ACC112 (cell line): ENCODE measurements at regions not wholly inside any gene's neighbourhood (a gene's known extent, or its start where the extent isn't known, plus 50 kb on each side); places are given as distances from the start of the nearest gene placed in this dataset.

Experiments
- H2AFZ ChIP-seq: fragments of 200-600 bp; sonication (generic); one replicate; pipeline ENCODE4 v1.6.0; 2017; ENCODE audit warnings: antibody characterized with exemption, low read length; ENCODE audit not compliant: unreplicated experiment
- H3K27ac ChIP-seq: fragments of 200-600 bp; sonication (generic); 2 replicates; pipeline ENCODE4 v1.5.1; 2014; ENCODE audit warnings: low read depth, mild to moderate bottlenecking, antibody characterized with exemption, low read length, moderate library complexity
- H3K27me3 ChIP-seq: fragments of 200-600 bp; sonication (generic); 2 replicates; pipeline ENCODE4 v1.6.1; 2014; ENCODE audit warnings: mild to moderate bottlenecking, antibody characterized with exemption, low read length, moderate library complexity, mixed read lengths; ENCODE audit not compliant: insufficient read depth
- H3K36me3 ChIP-seq: fragments of 200-600 bp; sonication (generic); 2 replicates; pipeline ENCODE4 v1.6.1; 2016; ENCODE audit warnings: mild to moderate bottlenecking, antibody characterized with exemption, low read length, moderate library complexity, mixed read lengths; ENCODE audit not compliant: insufficient read depth
- H3K4me1 ChIP-seq: fragments of 200-600 bp; sonication (generic); one replicate; pipeline ENCODE4 v1.6.1; 2016; ENCODE audit warnings: low read length, mixed read lengths; ENCODE audit not compliant: insufficient read depth, unreplicated experiment, control insufficient read depth
- H3K4me3 ChIP-seq: fragments of 200-600 bp; sonication (generic); 2 replicates; pipeline ENCODE4 v1.5.1; 2014; ENCODE audit warnings: mild to moderate bottlenecking, low read depth, low read length
- H3K79me2 ChIP-seq: fragments of 200-600 bp; sonication (generic); one replicate; pipeline ENCODE4 v1.6.0; 2016; ENCODE audit warnings: low read length; ENCODE audit not compliant: control insufficient read depth, unreplicated experiment, insufficient read depth

GRCh38 chr22:48391171-48391711, 1436.4 kb downstream of the BRD1 start:
- H2AFZ ChIP-seq: no peak overlapping the region
- no peak overlapping the region for H3K27ac ChIP-seq
- H3K4me1 ChIP-seq: no peaks in the 10 kb centered on the region
- no peaks in the 10 kb centered on the region for H3K27me3 ChIP-seq
- no peak overlapping the region for H3K4me3 ChIP-seq
- H3K36me3 ChIP-seq: no peaks in the 10 kb centered on the region
- no peaks in the 10 kb centered on the region for H3K79me2 ChIP-seq

GRCh38 chr22:48389916-48390315, 1437.8 kb downstream of the BRD1 start:
- Histone ChIP-seq H3K4me3 (no peak overlapping the region), H3K27ac (no peak overlapping the region), H3K79me2 (no peaks in the 10 kb centered on the region)

GRCh38 chr22:48382197-48382596, 1445.5 kb downstream of the BRD1 start:
- no peak overlapping the region for H2AFZ ChIP-seq
- H3K79me2 ChIP-seq: no peaks in the 10 kb centered on the region
- H3K4me1 ChIP-seq: no peaks in the 10 kb centered on the region
- no peaks in the 10 kb centered on the region for H3K27me3 ChIP-seq
- H3K36me3 ChIP-seq: no peaks in the 10 kb centered on the region
- no peak overlapping the region for H3K27ac ChIP-seq
- H3K4me3 ChIP-seq: no peak overlapping the region

More at GRCh38 chr22:48389916-48390315, 1437.8 kb downstream of the BRD1 start:
- no peaks in the 10 kb centered on the region for H3K27me3 ChIP-seq
- no peaks in the 10 kb centered on the region for H3K36me3 ChIP-seq
- no peak overlapping the region for H2AFZ ChIP-seq
- no peaks in the 10 kb centered on the region for H3K4me1 ChIP-seq

DNA sequence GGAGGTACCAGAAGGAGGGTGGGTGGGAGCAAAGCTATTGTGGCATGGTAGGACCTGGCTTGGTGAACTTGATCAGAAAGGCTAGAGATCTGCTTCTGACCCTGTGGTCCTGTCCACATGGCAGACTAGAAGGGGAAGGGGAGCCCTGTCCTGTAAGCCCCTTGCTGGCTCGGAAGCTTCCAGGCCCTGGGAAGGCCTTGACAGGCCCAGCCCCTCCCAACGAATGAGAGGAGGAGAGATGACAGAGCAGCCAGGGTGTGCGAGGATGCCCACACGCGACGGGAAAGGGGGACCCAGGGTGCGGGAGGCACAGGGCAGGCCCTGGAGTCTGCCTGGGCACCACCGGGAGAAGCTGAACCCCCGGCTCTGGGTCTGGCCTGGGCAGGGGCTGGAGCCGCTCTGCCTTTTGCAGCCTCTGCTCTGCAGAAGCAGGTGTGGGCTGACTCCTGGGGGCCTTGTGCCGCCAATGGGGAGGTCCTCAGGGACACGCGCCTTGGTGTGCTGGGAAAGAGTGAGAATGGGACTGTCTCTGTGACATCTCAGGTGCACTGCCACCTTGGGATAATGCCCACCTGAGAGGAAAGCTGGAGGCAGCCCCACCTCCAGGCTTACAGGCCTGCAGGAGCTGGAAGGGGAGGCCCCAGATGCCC, 1447.5 kb downstream of the BRD1 start:
- Histone ChIP-seq H3K4me3 (no peak overlapping the region), H3K4me1 (no peaks in the 10 kb centered on the region), H3K27ac (no peak overlapping the region), H3K27me3 (no peaks in the 10 kb centered on the region), H3K36me3 (no peaks in the 10 kb centered on the region), H2AFZ (no peak overlapping the region), H3K79me2 (no peaks in the 10 kb centered on the region)

DNA sequence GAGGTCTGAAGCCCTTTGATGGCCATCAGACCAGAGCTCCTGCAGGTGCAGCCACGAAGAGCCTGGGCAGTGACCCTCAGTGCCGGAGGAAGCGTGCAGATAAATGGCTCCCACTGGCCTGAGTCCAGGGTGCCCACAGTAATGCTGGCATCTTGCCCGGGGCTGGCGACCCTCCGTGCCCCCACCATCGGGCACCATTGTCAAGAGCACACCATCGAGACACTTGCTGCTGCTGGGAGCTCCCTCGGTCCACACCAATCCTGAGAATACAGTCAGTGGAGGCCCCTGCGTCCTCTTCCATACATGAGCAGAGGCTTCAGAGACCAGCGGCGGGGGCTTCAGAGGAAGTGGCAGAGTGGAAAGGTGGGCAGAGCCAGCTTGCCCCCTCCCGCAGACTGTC, 1448.3 kb downstream of the BRD1 start:
- no peak overlapping the region for H3K27ac ChIP-seq
- no peaks in the 10 kb centered on the region for H3K27me3 ChIP-seq
- H3K4me3 ChIP-seq: no peak overlapping the region
- H3K79me2 ChIP-seq: no peaks in the 10 kb centered on the region
- no peaks in the 10 kb centered on the region for H3K4me1 ChIP-seq
- no peaks in the 10 kb centered on the region for H3K36me3 ChIP-seq
- H2AFZ ChIP-seq: no peak overlapping the region

- no peaks in the 10 kb centered on the region for H3K36me3 ChIP-seq
- H3K27ac ChIP-seq: no peak overlapping the region
- no peaks in the 10 kb centered on the region for H3K27me3 ChIP-seq
- H3K79me2 ChIP-seq: no peaks in the 10 kb centered on the region
- H2AFZ ChIP-seq: no peak overlapping the region
- no peaks in the 10 kb centered on the region for H3K4me1 ChIP-seq
- H3K4me3 ChIP-seq: no peak overlapping the region
Observed at GRCh38 chr22:48378673-48379072, 1449.0 kb downstream of the BRD1 start.

DNA sequence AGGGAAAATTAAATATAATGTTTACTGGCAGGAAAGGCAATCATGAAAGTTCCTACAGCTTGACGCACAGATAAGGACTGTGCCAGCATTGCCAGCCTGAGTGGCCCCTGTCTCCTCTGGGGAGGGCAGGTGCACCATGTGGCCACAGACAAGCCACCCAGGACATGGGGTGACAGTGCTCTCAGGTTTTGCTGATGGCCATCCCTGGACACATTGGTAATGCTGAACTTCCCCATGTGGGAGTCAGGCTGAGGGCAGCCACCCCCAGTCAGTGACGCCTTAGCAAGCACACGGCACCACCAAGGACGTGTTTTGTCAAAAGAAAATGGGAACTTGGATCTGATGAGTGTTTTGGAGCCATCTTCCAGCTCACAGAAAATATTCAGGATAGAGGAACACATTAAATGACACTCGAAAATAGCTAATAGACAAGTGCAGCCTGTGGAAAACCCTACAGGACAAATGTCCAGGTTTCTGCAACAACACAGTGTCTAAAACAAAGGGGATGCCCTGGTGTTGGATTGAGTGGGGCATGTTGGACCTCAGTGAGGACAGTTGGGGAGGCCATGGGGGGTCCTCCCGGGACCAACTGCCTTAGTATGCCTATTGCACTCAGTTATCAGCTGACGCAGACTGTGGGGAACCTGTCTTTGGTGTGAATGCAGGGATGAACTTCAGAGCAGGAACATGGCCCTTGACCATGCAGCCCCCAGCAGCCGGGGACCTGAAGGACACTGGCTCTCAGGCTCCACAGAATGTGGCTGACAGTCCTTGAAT, 1450.5 kb downstream of the BRD1 start:
- Histone ChIP-seq H3K4me3 (no peak overlapping the region), H3K36me3 (no peaks in the 10 kb centered on the region), H3K27ac (no peak overlapping the region), H2AFZ (no peak overlapping the region), H3K79me2 (no peaks in the 10 kb centered on the region), H3K4me1 (no peaks in the 10 kb centered on the region), H3K27me3 (no peaks in the 10 kb centered on the region)

DNA sequence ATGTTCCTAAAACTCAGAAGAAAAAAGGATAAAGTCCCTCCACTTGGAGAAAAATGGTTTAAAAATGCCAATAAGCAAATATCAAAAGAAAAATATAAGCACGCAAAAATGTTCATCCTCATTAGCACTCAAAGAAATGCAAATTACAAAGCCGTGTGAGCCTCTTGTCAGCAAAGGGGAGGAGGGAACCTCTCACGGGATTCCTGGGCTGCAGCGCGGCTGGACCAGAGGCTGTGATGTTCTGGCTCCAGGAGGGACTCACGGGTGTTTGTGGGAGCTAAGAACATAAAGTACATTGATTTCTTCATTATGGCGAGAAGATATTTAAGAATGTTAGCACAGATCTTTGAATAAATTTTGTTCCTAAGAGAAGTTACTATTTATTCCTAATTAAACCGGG, 1451.2 kb downstream of the BRD1 start:
- H3K36me3 ChIP-seq: no peaks in the 10 kb centered on the region
- H3K27ac ChIP-seq: no peak overlapping the region
- no peaks in the 10 kb centered on the region for H3K4me1 ChIP-seq
- no peaks in the 10 kb centered on the region for H3K27me3 ChIP-seq
- no peaks in the 10 kb centered on the region for H3K79me2 ChIP-seq
- no peak overlapping the region for H3K4me3 ChIP-seq
- H2AFZ ChIP-seq: no peak overlapping the region

DNA sequence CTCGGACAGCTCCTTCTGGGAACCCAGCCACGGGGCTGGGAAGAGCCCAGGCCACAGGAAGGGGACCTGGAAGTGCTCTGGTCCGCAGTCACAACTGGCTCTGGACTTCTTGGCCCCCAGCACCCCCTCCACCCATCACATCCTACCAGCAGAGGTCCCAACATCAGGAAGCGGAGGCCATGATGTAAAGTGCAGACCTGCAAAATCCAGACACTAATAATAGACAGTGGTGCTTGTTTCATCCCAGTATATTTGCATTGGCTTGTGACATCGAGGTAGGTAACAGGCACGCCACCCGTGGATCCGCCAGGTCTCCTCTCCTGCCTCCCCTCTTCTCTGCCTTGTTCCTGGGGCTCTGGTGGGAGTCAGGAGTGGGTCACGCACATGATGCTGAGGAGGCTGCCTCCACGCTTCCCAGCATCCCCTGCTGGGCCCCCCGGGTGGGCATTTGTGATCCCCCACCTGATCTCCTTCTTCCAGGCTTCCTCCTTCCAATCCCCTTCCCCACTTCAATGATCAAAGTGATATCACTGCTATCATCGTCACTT, 1454.0 kb downstream of the BRD1 start:
- H3K27ac ChIP-seq: no peak overlapping the region
- H2AFZ ChIP-seq: no peak overlapping the region
- H3K4me1 ChIP-seq: no peaks in the 10 kb centered on the region
- H3K27me3 ChIP-seq: no peaks in the 10 kb centered on the region
- H3K4me3 ChIP-seq: no peak overlapping the region
- H3K79me2 ChIP-seq: no peaks in the 10 kb centered on the region
- H3K36me3 ChIP-seq: no peaks in the 10 kb centered on the region

DNA sequence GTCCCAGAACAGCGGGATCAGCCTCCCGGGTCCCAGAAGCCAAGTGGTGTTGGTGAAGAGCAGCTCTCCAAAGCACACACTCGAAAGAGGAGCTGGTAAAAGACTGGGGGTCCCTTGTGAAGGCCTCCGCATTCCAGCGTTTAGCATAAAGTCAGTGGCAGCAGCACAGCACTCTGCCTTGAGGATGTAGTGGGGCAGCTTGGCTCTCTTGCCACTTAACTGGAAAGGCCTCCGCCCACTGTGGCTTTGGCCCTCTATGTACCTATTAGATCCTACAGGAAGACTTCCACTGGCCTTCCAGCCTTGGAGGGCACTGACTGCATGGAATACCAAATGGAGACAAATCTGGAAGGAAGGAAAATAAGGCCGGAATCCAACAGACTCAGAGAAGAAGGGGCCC, 1455.3 kb downstream of the BRD1 start:
- no peak overlapping the region for H3K27ac ChIP-seq
- H3K36me3 ChIP-seq: no peaks in the 10 kb centered on the region
- H2AFZ ChIP-seq: no peak overlapping the region
- no peaks in the 10 kb centered on the region for H3K27me3 ChIP-seq
- no peaks in the 10 kb centered on the region for H3K79me2 ChIP-seq
- H3K4me1 ChIP-seq: no peaks in the 10 kb centered on the region
- H3K4me3 ChIP-seq: no peak overlapping the region

DNA sequence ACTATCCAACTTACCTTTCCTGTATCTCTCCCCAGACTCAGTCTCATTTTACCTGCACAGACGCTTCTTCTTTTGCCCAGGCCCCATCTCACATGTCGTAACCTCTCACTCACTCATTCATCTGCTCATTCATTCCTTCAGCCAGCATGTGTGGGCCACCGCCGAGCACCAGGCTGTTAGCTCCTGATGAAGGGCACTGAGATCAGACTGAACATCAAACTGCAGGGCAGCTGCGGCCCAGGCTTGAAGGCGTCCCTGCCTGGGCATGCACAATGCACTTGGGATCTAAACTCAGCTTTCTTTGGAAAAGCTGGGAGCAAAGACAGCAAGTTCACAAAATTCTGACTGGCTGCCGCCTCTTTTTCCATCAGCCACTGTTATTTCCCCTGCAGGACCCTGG, 1456.3 kb downstream of the BRD1 start:
- no peaks in the 10 kb centered on the region for H3K36me3 ChIP-seq
- no peaks in the 10 kb centered on the region for H3K79me2 ChIP-seq
- no peak overlapping the region for H3K27ac ChIP-seq
- no peaks in the 10 kb centered on the region for H3K4me1 ChIP-seq
- no peak overlapping the region for H2AFZ ChIP-seq
- H3K27me3 ChIP-seq: no peaks in the 10 kb centered on the region
- H3K4me3 ChIP-seq: no peak overlapping the region
